H1 (cell line): ENCODE measurements at regions not wholly inside any gene's neighbourhood (a gene's known extent, or its start where the extent isn't known, plus 50 kb on each side); places are given as distances from the start of the nearest gene placed in this dataset.

Experiments
- CHD1 ChIP-seq: IDR thresholded peaks from 2 replicates; pipeline ENCODE4 v1.6.1; 2012; ENCODE audit warnings: low read depth, low read length, improper control_type of control experiment
- CREB1 ChIP-seq: IDR thresholded peaks from 2 replicates; pipeline ENCODE4 v1.6.1; 2012; ENCODE audit warnings: inconsistent platforms
- JUN ChIP-seq: IDR thresholded peaks from 2 replicates; pipeline ENCODE4 v1.6.1; 2011; ENCODE audit warnings: low read depth, mild to moderate bottlenecking, improper control_type of control experiment, low read length
- MAFK ChIP-seq: IDR thresholded peaks from 2 replicates; pipeline ENCODE4 v1.6.1; 2012; ENCODE audit warnings: low read depth, mild to moderate bottlenecking, improper control_type of control experiment, low read length
- POLR2A ChIP-seq, 2 experiments: IDR thresholded peaks; 1 replicate in 1 of 2; 2 replicates in 1 of 2; pipeline ENCODE4 v1.6.1; 2011; ENCODE audit warnings: low read depth in 2 of 2, low read length in 2 of 2, mild to moderate bottlenecking in 2 of 2; ENCODE audit errors: control extremely low read depth in 1 of 2
- POLR2AphosphoS5 ChIP-seq: IDR thresholded peaks from 2 replicates; pipeline ENCODE4 v1.6.1; 2011; ENCODE audit warnings: low read depth, low read length
- RFX5 ChIP-seq: IDR thresholded peaks from 2 replicates; pipeline ENCODE4 v1.6.1; 2011; ENCODE audit warnings: low read depth, low read length, improper control_type of control experiment, borderline replicate concordance
- SIRT6 ChIP-seq: IDR thresholded peaks from one replicate; pipeline ENCODE4 v1.7.1; 2012; ENCODE audit warnings: low read length, inconsistent platforms
- SP1 ChIP-seq: IDR thresholded peaks from 2 replicates; pipeline ENCODE4 v1.6.1; 2011; ENCODE audit warnings: low read depth, low read length
- TF ChIP-seq, protein P1 (sequence below), 3 experiments: IDR thresholded peaks; 1 replicate in 2 of 3; 2 replicates in 1 of 3; pipeline versions ENCODE4 v1.5.1 to v1.6.1; 2011; ENCODE audit warnings: low read length in 3 of 3, mild to moderate bottlenecking in 3 of 3, inconsistent platforms in 2 of 3, low read depth in 1 of 3, moderate library complexity in 1 of 3; ENCODE audit not compliant: insufficient read depth in 1 of 3; ENCODE audit errors: control extremely low read depth in 1 of 3
- TF ChIP-seq, protein P2 (sequence below): IDR thresholded peaks from 2 replicates; pipeline ENCODE4 v1.6.1; 2012; ENCODE audit warnings: inconsistent platforms

GRCh38 chr11:8814923-8815240 lies 96.1 kb upstream of the AKIP1 start:
- no peak for TF ChIP-seq SP1
- TF ChIP-seq, protein P1, sequence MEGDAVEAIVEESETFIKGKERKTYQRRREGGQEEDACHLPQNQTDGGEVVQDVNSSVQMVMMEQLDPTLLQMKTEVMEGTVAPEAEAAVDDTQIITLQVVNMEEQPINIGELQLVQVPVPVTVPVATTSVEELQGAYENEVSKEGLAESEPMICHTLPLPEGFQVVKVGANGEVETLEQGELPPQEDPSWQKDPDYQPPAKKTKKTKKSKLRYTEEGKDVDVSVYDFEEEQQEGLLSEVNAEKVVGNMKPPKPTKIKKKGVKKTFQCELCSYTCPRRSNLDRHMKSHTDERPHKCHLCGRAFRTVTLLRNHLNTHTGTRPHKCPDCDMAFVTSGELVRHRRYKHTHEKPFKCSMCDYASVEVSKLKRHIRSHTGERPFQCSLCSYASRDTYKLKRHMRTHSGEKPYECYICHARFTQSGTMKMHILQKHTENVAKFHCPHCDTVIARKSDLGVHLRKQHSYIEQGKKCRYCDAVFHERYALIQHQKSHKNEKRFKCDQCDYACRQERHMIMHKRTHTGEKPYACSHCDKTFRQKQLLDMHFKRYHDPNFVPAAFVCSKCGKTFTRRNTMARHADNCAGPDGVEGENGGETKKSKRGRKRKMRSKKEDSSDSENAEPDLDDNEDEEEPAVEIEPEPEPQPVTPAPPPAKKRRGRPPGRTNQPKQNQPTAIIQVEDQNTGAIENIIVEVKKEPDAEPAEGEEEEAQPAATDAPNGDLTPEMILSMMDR (IDR thresholded peaks at IDR 0.05; ENCODE audit: control extremely low read depth in 1 of 3, insufficient read depth in 1 of 3, low read depth in 1 of 3, low read length in 3 of 3), result no peak
- TF ChIP-seq CHD1, result no peak
- TF ChIP-seq SIRT6, result no peak
- no peak for TF ChIP-seq CREB1
- no peak for TF ChIP-seq POLR2AphosphoS5
- no peak for TF ChIP-seq JUN
- TF ChIP-seq POLR2A (IDR thresholded peaks at IDR 0.05; ENCODE audit: control extremely low read depth in 1 of 2, low read depth in 2 of 2, low read length in 2 of 2), result no peak
- TF ChIP-seq, protein P2, sequence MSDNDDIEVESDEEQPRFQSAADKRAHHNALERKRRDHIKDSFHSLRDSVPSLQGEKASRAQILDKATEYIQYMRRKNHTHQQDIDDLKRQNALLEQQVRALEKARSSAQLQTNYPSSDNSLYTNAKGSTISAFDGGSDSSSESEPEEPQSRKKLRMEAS, result no peak
- TF ChIP-seq RFX5, result no peak
- TF ChIP-seq MAFK, result no peak
